GM19238 (cell line): ENCODE measurements at regions not wholly inside any gene's neighbourhood (a gene's known extent, or its start where the extent isn't known, plus 50 kb on each side); places are given as distances from the start of the nearest gene placed in this dataset.
A peak's percentile ranks its signal among the peaks of the same experiment; 100 is the strongest.
"Not testable (repeated sequence)": the region's sequence is repeated elsewhere in the genome, so short reads cannot be mapped to it uniquely, and the experiment has no call there.

Experiments
- DNase-seq: peaks from one replicate; pipeline ENCODE4 v3.0.0; 2011; ENCODE audit warnings: low spot score; ENCODE audit not compliant: insufficient read length

DNA sequence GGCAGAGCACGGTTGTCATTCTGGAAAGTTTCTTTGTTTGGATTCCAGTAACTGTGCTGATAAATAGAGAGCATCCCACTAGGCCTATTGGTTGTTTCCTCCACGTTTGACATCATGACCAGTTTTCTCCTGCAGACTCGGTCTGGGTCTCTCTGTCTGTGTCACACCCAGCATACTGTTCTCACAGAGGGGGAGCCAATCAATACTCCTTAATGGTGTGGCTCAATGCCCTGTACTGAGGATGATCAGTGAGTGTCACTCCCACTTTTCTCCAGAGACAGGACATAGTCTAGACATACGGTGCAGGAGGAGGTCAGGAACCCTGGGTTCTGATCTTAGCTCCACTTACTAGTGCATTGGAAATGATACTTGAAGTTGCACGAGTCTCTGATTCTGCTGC, 88.2 kb upstream of the BLID start:
- DNase-seq: no peak

GRCh38 chr11:122202951-122203456, 87.0 kb upstream of the BLID start:
- peak; percentile 46 for DNase-seq

- no peak for DNase-seq
Measured at GRCh38 chr11:122202161-122202950, 86.3 kb upstream of the BLID start.

- no peak for DNase-seq
Measured at GRCh38 chr11:122201106-122201505, 85.1 kb upstream of the BLID start.

GRCh38 chr11:122199661-122200060, 83.6 kb upstream of the BLID start:
- DNase-seq: no peak

DNA sequence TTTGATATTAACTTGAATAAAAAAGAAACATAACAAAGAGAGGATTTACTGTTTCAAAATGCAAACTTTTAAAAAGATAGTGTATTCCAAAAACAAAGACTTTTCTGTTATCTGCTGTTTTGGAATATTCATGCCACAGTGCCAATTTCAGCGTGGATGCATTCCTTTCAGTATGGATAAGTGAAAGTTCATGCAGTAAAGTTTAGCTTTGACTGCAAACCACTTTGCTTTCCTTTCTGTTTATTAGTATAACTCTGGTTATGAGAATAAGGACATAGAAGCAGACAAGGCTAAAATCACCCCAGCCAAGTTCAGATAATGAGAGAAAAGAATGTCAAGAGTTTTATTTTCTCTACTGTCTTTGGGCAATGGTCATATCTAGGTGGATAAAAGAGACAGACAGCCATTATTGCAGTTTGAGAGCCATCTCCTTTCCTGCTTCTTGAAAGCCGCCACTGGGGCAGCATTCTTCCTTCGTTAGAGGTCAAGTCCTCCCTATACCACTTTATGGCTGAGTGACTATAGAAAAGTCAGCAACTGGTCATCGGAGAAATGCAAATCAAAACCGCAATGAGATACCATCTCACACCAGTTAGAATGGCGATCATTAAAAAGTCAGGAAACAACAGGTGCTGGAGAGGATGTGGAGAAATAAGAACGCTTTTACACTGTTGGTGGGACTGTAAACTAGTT, 82.4 kb upstream of the BLID start:
- DNase-seq: no peak

GRCh38 chr11:122197066-122197987, 81.3 kb upstream of the BLID start:
- no peak for DNase-seq

GRCh38 chr11:122195790-122196189, 79.8 kb upstream of the BLID start:
- DNase-seq: no peak

DNA sequence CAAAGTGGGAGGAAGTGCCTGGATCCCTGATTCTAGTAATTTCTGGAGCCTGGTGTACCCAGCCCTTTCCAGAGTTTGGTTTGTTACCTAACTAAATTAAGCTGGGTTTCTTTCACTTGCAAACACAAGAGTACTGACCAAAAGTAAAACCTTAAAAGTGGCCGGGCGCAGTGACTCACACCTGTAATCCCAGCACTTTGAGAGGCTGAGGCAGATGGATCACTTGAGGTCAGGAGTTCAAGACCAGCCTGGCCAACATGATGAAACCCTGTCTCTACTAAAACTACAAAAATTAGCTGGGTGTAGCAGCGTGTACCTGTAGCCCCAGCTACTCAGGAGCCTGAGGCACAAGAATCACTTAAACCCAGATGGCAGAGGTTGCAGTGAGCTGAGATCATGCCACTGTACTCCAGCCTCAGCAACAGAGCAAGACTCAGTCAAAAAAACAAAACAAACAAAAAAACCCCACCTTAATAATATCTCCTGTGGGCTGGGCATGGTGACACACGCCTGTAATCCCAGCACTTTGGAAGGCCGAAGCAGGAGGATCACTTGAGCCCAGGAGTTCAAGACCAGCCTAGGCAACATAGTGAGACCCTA, 78.0 kb upstream of the BLID start:
- not testable (repeated sequence) for DNase-seq

GRCh38 chr11:122193457-122193856, 77.4 kb upstream of the BLID start:
- no peak for DNase-seq

- DNase-seq: no peak
Measured at GRCh38 chr11:122192634-122193255, 76.7 kb upstream of the BLID start.

DNA sequence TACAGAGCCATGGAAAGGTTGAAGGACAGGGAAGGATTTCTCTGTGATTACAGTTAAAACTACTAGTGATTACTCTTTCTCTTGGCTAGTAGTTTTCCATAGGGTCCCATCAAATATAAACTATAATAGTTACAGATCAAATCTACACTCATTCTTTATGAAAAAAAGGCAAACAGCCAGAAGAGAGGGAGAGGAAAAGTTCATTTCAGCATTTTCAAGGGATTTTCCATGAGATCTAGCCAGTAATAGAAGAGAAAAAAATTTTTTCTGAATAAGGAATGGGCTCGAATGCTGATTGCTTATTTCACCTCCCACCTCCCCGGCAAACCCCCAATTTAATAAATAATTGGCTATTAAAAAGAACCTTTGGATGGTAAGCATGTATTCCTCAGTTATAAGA, 74.8 kb upstream of the BLID start:
- DNase-seq: no peak

DNA sequence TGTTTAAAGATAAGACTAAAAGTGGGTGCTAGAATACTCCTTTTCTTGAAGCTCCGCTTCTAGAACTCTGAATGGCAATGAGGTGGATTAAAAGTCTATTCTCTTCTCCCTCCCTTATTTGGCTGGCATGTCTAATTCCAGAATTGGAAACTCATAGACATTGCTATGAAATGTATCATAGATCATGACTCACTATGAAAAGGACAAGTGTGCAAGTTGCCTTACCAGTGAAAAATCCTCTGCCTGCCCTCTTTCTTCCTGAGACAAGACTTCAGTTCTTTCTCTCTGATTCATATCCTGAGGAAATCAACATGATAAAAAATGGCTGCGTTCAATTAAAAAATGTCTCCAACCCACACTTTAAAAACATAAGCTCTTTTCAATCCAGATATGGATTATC, 73.2 kb upstream of the BLID start:
- no peak for DNase-seq

- DNase-seq: no peak
Measured at GRCh38 chr11:122187373-122188165, 71.6 kb upstream of the BLID start.

DNA sequence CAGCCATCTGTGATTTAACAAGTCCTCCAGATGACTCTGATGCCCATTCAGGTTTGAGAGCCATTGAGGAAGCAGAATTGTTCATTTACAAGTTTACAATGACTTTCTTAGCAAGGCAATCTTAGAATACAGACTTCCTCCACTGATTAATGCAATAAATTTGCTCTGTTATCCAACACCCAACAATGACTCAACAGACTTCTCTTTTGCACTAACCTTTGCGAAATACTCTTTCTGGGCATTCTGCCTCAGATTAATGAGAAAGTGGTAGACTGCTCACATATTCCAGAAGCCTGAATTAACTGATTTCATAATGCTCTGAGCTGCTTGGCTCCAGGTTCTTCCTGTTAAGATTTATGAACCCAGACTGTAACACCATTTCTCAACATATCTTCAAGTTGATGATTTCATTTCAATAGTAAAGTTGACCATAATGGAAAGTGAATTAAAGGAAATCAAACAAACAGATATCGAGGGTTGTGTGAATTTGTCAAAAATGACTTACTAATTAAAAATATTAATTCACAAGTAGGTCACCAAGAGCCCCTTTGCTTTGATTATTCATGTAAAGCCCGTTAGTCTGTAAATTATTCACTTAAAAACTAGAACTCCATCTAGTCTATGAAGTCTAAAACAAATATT, 70.5 kb upstream of the BLID start:
- no peak for DNase-seq

DNA sequence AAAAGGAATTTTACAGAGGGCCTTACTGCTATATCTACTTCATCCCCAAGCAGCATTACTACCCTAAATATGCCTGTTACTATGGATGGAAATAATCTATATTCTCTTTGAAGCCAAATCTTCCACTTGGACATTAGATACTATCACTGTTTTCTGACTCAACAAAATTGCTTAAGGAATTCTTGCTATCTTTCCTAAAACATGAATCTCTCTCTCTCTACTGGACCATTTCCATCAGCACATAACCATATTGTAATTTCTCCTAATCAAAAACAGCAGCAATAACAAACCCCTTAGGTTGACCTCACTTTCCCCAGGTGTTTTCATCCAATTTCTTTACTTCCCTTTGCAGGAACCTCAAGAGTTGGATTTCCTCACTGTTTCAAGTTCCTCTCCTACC, 67.9 kb upstream of the BLID start:
- no peak for DNase-seq

- DNase-seq: no peak
Measured at GRCh38 chr11:122181893-122182292, 65.9 kb upstream of the BLID start.

DNA sequence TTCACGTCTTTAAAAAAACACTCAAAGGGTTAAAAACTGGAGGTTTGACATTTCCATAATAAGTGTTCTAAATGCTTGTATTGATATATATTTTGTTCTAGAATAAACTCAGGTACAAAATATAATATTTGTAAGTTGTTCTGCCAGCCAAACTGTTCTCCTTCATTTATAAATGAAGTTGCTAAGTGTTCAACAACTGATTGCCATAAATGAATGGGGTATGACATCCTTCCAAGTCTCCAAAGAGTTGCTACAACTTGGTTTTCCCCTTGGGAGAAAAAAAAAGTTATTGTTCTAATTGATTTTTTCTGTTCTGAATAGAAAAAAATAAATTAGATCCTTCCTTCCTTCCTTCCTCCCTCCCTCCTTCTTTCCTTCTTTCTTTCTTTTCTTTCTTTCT, 65.4 kb upstream of the BLID start:
- DNase-seq: no peak

GRCh38 chr11:122179961-122180834, 64.2 kb upstream of the BLID start:
- no peak for DNase-seq
